Neural cell (in vitro differentiated cells): ENCODE measurements at regions not wholly inside any gene's neighbourhood (a gene's known extent, or its start where the extent isn't known, plus 50 kb on each side); places are given as distances from the start of the nearest gene placed in this dataset.

Experiments used
- H2AFZ ChIP-seq: fragments of 200-600, 300-800 bp; sonication (generic), shearing (Covaris generic); 2 replicates; pipeline ENCODE4 v1.6.0; 2014; ENCODE audit warnings: low read depth, mild to moderate bottlenecking, antibody characterized with exemption, low read length, moderate library complexity
- H3F3A ChIP-seq: fragments of 200-600 bp; shearing (Covaris generic); 2 replicates; pipeline ENCODE4 v1.6.1; 2016; ENCODE audit warnings: mild to moderate bottlenecking, moderate library complexity, mixed read lengths, antibody characterized with exemption, low read length; ENCODE audit not compliant: insufficient read depth, poor library complexity, severe bottlenecking
- H3K27ac ChIP-seq: fragments of 200-600, 300-800 bp; sonication (generic), shearing (Covaris generic); 2 replicates; pipeline ENCODE4 v1.5.1; 2014; ENCODE audit warnings: mild to moderate bottlenecking, low read length, moderate library complexity
- H3K27me3 ChIP-seq: fragments of 300-800, 200-600 bp; sonication (generic), shearing (Covaris generic); 2 replicates; pipeline ENCODE4 v1.6.0; 2014; ENCODE audit warnings: mild to moderate bottlenecking, low read depth, low read length, moderate library complexity; ENCODE audit not compliant: insufficient read depth
- H3K36me3 ChIP-seq: fragments of 300-800, 200-600 bp; sonication (generic), shearing (Covaris generic); 2 replicates; pipeline ENCODE4 v1.5.1; 2014; ENCODE audit warnings: mild to moderate bottlenecking, antibody characterized with exemption, low read length, moderate library complexity; ENCODE audit not compliant: insufficient read depth
- H3K4me2 ChIP-seq: fragments of 300-800, 200-600 bp; sonication (generic), shearing (Covaris generic); 2 replicates; pipeline ENCODE4 v1.6.0; 2014; ENCODE audit warnings: mild to moderate bottlenecking, low read length
- H3K4me3 ChIP-seq: fragments of 300-800, 200-600 bp; sonication (generic), shearing (Covaris generic); 2 replicates; pipeline ENCODE4 v1.5.1; 2014; ENCODE audit warnings: mild to moderate bottlenecking, low read length, moderate library complexity
- H3K79me2 ChIP-seq: fragments of 200-600 bp; shearing (Covaris generic); replicated peaks from 2 replicates; pipeline ENCODE4 v1.6.0; 2014; ENCODE audit warnings: mild to moderate bottlenecking, low read length, moderate library complexity; ENCODE audit not compliant: insufficient read depth
- H3K9ac ChIP-seq: fragments of 300-800, 200-600 bp; sonication (generic), shearing (Covaris generic); 2 replicates; pipeline ENCODE4 v1.6.1; 2016; ENCODE audit warnings: mild to moderate bottlenecking, low read length, mixed read lengths
- H3K9me2 ChIP-seq: fragments of 200-600 bp; shearing (Covaris generic); 2 replicates; pipeline ENCODE4 v1.6.1; 2016; ENCODE audit warnings: mild to moderate bottlenecking, low read length, mixed read lengths; ENCODE audit not compliant: insufficient read depth
- H3K9me3 ChIP-seq: fragments of 200-600, 300-800 bp; sonication (generic), shearing (Covaris generic); 2 replicates; pipeline ENCODE4 v1.6.1; 2016; ENCODE audit warnings: mild to moderate bottlenecking, mixed run types, low read length, moderate library complexity, mixed read lengths
- H4K20me1 ChIP-seq: fragments of 200-600 bp; shearing (Covaris generic); 2 replicates; pipeline ENCODE4 v1.6.1; 2016; ENCODE audit warnings: mild to moderate bottlenecking, mixed run types; ENCODE audit not compliant: insufficient read depth
- EP300 ChIP-seq: fragments of 450-650 bp; conservative IDR thresholded peaks from 2 replicates; pipeline ENCODE4 v1.6.1; 2014; ENCODE audit warnings: antibody characterized with exemption, mild to moderate bottlenecking, moderate library complexity; ENCODE audit not compliant: poor library complexity, severe bottlenecking
- EZH2 ChIP-seq: fragments of 200-600, 300-800 bp; shearing (Covaris generic), sonication (generic); IDR thresholded peaks from 2 replicates; pipeline ENCODE4 v1.6.1; 2014; ENCODE audit warnings: antibody characterized with exemption, low read length, borderline replicate concordance, mild to moderate bottlenecking; ENCODE audit not compliant: insufficient read depth, poor library complexity, severe bottlenecking
- MXI1 ChIP-seq: fragments of 450-650 bp; conservative IDR thresholded peaks from 2 replicates; pipeline ENCODE4 v1.6.1; 2014; ENCODE audit warnings: antibody characterized with exemption, mild to moderate bottlenecking; ENCODE audit not compliant: poor library complexity, severe bottlenecking
- POLR2AphosphoS5 ChIP-seq: IDR thresholded peaks from 2 replicates; pipeline ENCODE4 v1.6.1; 2012
- RAD21 ChIP-seq: fragments of 450-650 bp; conservative IDR thresholded peaks from 2 replicates; pipeline ENCODE4 v1.6.1; 2014; ENCODE audit warnings: antibody characterized with exemption, mild to moderate bottlenecking, moderate library complexity
- SMC3 ChIP-seq: fragments of 450-650 bp; conservative IDR thresholded peaks from 2 replicates; pipeline ENCODE4 v1.6.1; 2014; ENCODE audit warnings: antibody characterized with exemption, mild to moderate bottlenecking, moderate library complexity; ENCODE audit not compliant: poor library complexity
- TAF1 ChIP-seq: IDR thresholded peaks from 2 replicates; pipeline ENCODE4 v1.6.1; 2012; ENCODE audit warnings: low read depth
- TF ChIP-seq, protein P1 (sequence below): fragments of 450-650 bp; IDR thresholded peaks from 2 replicates; pipeline ENCODE4 v1.5.1; 2014; ENCODE audit warnings: antibody characterized with exemption, mild to moderate bottlenecking, moderate library complexity; ENCODE audit not compliant: poor library complexity, severe bottlenecking
- TF ChIP-seq, protein P2 (sequence below): IDR thresholded peaks from 2 replicates; pipeline ENCODE4 v1.6.1; 2012; ENCODE audit warnings: borderline replicate concordance

DNA sequence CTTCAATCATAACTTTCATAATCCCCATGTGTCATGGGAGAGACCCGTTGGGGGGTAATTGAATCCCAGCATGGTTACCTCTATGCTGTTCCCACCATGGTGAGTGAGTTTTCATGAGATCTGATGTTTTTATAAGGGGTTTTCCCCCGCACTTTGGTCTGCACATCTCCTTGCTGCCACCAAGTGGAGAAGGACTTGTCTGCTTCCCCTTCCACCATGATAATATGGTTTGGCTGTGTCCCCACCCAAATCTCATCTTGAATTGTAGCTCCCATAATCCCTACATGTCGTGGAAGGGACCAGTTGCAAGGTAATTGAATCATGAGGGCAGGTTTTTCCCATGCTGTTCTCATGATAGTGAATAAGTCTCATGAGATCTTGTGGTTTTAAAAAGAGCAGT, 524.9 kb downstream of the SLITRK5 start:
- no peak overlapping the region for H3K9ac ChIP-seq
- H4K20me1 ChIP-seq = no peaks in the 10 kb centered on the region
- H3K27ac ChIP-seq = no peak overlapping the region
- no peaks in the 10 kb centered on the region for H3F3A ChIP-seq
- H3K4me2 ChIP-seq = no peak overlapping the region
- H2AFZ ChIP-seq = no peak overlapping the region
- no peaks in the 10 kb centered on the region for H3K79me2 ChIP-seq
- H3K4me3 ChIP-seq = no peak overlapping the region
- no peaks in the 10 kb centered on the region for H3K9me2 ChIP-seq
- no peaks in the 10 kb centered on the region for H3K9me3 ChIP-seq
- no peaks in the 10 kb centered on the region for H3K36me3 ChIP-seq
- TF ChIP-seq TAF1 = no peak
- no peak for TF ChIP-seq RAD21
- no peak for TF ChIP-seq EZH2
- TF ChIP-seq SMC3 = no peak
- TF ChIP-seq POLR2AphosphoS5 = no peak
- no peaks in the 10 kb centered on the region for H3K27me3 ChIP-seq

DNA sequence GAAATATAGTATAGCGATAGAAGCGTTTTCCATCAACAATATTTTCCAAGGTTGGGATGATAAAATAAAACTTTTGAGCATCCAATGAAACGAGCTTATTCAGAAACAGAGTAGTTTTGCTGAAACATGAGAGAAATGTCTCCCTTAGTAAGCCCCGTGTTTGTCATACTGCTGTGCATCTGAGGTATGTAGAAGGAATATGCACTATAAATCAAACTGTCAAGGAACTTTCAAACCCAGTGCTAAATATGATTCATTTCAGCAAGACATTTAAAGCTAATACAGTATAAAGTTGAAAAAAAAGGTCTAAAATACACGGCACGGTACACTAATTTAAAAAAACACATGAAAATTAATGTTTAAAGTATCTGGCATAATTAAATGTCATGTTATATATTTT, 546.2 kb downstream of the SLITRK5 start:
- H2AFZ ChIP-seq = no peak overlapping the region
- no peaks in the 10 kb centered on the region for H3K9me2 ChIP-seq
- H3K4me3 ChIP-seq = no peak overlapping the region
- H3K9ac ChIP-seq = no peak overlapping the region
- no peak overlapping the region for H3K4me2 ChIP-seq
- no peak overlapping the region for H3K27ac ChIP-seq
- H3K27me3 ChIP-seq = no peaks in the 10 kb centered on the region
- H3K36me3 ChIP-seq = no peaks in the 10 kb centered on the region
- H3F3A ChIP-seq = no peaks in the 10 kb centered on the region
- no peaks in the 10 kb centered on the region for H3K79me2 ChIP-seq
- TF ChIP-seq, protein P1, sequence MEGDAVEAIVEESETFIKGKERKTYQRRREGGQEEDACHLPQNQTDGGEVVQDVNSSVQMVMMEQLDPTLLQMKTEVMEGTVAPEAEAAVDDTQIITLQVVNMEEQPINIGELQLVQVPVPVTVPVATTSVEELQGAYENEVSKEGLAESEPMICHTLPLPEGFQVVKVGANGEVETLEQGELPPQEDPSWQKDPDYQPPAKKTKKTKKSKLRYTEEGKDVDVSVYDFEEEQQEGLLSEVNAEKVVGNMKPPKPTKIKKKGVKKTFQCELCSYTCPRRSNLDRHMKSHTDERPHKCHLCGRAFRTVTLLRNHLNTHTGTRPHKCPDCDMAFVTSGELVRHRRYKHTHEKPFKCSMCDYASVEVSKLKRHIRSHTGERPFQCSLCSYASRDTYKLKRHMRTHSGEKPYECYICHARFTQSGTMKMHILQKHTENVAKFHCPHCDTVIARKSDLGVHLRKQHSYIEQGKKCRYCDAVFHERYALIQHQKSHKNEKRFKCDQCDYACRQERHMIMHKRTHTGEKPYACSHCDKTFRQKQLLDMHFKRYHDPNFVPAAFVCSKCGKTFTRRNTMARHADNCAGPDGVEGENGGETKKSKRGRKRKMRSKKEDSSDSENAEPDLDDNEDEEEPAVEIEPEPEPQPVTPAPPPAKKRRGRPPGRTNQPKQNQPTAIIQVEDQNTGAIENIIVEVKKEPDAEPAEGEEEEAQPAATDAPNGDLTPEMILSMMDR = no peak
- TF ChIP-seq POLR2AphosphoS5 (no peak), SMC3 (no peak), TAF1 (no peak), MXI1 (no peak), EP300 (no peak), RAD21 (no peak), EZH2 (no peak)
- TF ChIP-seq, protein P2, sequence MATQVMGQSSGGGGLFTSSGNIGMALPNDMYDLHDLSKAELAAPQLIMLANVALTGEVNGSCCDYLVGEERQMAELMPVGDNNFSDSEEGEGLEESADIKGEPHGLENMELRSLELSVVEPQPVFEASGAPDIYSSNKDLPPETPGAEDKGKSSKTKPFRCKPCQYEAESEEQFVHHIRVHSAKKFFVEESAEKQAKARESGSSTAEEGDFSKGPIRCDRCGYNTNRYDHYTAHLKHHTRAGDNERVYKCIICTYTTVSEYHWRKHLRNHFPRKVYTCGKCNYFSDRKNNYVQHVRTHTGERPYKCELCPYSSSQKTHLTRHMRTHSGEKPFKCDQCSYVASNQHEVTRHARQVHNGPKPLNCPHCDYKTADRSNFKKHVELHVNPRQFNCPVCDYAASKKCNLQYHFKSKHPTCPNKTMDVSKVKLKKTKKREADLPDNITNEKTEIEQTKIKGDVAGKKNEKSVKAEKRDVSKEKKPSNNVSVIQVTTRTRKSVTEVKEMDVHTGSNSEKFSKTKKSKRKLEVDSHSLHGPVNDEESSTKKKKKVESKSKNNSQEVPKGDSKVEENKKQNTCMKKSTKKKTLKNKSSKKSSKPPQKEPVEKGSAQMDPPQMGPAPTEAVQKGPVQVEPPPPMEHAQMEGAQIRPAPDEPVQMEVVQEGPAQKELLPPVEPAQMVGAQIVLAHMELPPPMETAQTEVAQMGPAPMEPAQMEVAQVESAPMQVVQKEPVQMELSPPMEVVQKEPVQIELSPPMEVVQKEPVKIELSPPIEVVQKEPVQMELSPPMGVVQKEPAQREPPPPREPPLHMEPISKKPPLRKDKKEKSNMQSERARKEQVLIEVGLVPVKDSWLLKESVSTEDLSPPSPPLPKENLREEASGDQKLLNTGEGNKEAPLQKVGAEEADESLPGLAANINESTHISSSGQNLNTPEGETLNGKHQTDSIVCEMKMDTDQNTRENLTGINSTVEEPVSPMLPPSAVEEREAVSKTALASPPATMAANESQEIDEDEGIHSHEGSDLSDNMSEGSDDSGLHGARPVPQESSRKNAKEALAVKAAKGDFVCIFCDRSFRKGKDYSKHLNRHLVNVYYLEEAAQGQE = no peak
- no peaks in the 10 kb centered on the region for H4K20me1 ChIP-seq
- H3K9me3 ChIP-seq = no peaks in the 10 kb centered on the region
